ENCODE measurements at regions not wholly inside any gene's neighbourhood (a gene's known extent, or its start where the extent isn't known, plus 50 kb on each side); places are given as distances from the start of the nearest gene placed in this dataset.
A peak's percentile ranks its signal among the peaks of the same experiment; 100 is the strongest.

DNA sequence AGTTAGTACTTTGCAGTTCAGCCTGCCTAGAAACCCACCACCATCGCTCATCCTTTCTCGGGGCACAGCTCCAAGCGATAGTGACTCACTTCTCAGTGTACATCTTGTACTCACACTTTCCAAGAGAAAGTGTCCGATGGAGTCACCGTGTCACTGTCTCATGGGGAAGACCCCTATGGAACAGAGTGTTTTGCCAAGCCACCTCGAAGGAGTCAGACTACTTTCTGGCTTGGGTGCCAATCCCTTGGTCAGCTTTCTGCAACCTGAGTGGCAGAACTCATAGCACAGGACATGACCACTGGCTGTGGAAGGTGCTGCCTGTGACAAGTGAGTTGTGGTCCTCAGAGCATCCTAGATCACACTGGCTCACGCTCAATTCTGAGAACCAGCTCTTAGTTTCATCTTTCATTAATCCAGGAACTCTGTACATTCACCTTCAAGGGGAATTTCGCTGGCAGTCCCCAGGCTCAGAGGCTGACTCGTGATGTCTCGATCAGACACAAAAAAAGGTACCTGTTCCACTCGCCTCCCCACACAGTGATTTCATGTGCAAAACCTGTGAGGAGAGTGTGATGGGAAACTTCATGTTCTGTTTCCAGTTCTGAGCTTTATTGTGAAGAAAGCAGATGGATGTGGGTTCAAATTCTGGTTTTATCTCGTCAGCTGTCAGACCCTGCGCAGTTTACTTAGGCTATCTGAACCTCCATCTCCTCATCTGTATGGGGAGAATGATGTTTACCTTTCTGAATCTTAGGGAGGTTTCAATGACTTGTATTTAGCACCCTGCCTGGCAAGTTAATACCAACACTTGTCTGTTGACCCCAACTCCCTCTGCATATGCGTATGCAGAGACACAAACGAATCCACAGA, 127.3 kb upstream of the CCND2 start:
- Mint-ChIP-seq H3K4me3 (no peak overlapping the region), H3K27ac (no peak overlapping the region), H3K9me3 (peaks cover 10% of the 10 kb centered on the region), H3K27me3 (ENCODE audit: low read depth) (peaks cover 6% of the 10 kb centered on the region), H3K36me3 (ENCODE audit: low read depth) (no peaks in the 10 kb centered on the region), H3K4me1 (peaks cover 5% of the 10 kb centered on the region)
- TF ChIP-seq, protein P1, sequence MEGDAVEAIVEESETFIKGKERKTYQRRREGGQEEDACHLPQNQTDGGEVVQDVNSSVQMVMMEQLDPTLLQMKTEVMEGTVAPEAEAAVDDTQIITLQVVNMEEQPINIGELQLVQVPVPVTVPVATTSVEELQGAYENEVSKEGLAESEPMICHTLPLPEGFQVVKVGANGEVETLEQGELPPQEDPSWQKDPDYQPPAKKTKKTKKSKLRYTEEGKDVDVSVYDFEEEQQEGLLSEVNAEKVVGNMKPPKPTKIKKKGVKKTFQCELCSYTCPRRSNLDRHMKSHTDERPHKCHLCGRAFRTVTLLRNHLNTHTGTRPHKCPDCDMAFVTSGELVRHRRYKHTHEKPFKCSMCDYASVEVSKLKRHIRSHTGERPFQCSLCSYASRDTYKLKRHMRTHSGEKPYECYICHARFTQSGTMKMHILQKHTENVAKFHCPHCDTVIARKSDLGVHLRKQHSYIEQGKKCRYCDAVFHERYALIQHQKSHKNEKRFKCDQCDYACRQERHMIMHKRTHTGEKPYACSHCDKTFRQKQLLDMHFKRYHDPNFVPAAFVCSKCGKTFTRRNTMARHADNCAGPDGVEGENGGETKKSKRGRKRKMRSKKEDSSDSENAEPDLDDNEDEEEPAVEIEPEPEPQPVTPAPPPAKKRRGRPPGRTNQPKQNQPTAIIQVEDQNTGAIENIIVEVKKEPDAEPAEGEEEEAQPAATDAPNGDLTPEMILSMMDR (IDR thresholded peaks at IDR 0.05; ENCODE audit: unreplicated experiment in 3 of 3), result no peak

DNA sequence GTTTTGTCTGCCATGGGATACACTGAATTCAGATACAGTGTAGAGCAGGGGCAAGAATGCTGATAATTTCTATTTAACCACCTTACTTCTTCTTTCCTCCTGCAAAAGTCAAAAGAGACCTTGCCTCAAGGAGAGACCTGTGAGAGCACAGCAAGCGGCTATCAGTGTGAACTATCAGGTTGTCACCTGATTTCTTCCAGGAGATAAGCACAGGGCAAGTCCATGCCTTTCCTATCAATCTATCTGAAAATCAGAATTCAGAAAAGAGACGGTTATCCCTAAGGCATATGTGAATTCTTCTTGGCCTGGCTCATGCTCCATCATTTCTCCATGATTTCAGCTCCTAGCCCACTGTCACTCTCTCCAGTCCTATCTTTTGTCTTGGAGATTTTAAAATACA, 128.9 kb upstream of the CCND2 start:
- TF ChIP-seq, protein P1 (IDR thresholded peaks at IDR 0.05; ENCODE audit: unreplicated experiment in 3 of 3), result no peak

DNA sequence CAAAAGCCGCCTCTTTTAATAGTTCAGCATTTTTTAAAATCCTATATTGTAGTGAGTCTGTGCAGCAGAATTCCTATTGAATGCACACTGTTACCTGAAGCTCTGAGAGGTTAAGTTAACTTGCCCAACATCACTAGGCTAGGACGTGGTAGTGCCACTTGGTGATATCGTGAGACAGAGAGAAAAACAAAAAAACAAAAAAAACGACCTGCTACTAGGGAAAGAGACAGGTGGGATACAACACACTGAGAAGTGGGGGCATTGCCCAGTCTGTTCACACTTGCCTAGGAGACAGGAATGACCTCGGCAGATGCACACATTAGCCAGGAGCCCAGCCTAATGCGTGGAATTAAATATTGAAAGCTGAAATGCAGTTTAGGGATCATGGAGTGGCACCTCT, 129.7 kb upstream of the CCND2 start:
- Mint-ChIP-seq H3K27ac (no peak overlapping the region), H3K27me3 (ENCODE audit: low read depth) (peaks cover 12% of the 10 kb centered on the region), H3K4me1 (peaks cover 19% of the 10 kb centered on the region), H3K36me3 (ENCODE audit: low read depth) (no peaks in the 10 kb centered on the region), H3K9me3 (peaks cover 7% of the 10 kb centered on the region), H3K4me3 (no peak overlapping the region)
- TF ChIP-seq, protein P1 (IDR thresholded peaks at IDR 0.05; ENCODE audit: unreplicated experiment in 3 of 3), result no peak

More for the DNA sequence above, 128.9 kb upstream of the CCND2 start:
- Mint-ChIP-seq H3K4me3 (no peak overlapping the region), H3K9me3 (peaks cover 7% of the 10 kb centered on the region), H3K27me3 (ENCODE audit: low read depth) (peaks cover 6% of the 10 kb centered on the region), H3K36me3 (ENCODE audit: low read depth) (no peaks in the 10 kb centered on the region), H3K27ac (no peak overlapping the region), H3K4me1 (peaks cover 14% of the 10 kb centered on the region)

DNA sequence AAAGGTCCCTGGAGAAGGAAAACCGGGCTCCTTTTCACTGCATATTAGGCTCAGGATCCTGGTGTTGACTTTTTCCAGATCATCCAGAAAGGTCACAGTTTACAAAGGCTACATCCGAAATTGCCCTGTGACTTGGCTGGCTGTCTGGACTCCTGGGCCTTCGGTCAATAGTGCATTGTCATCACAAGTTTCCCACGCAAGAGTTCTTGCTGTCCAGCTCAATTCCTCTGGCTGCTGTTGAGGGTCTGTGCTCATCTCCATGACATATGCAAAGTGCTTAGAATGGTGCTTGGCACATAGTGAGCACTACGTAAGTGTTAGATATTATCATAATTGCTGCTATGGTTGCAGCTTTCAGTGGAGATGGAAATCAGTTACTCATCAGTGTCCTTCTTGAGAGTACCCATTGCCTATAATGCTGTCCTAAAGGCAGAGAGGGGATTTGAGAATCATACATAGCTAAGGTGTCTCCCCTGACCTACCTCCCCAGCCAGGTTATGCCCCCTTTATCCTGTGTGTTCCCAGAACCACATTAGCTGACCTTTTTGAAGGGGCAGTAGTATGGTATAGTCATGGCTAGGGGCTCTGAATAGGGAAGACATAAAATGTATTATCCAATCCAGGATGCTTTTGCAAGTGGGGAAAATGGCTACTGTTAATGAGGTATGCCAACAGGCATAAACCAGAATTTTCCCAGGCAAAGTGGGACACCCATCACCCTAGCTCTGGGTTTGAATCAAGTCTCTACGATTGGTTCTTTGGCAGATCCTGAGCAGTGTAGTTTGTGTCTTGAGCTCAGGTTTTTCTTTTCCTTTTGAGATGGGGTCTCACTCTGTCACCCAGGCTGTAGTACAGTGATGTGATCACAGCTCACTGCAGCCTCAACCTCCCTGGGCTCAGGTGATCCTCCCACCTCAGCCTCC, 132.0 kb upstream of the CCND2 start:
- no peaks in the 10 kb centered on the region for H3K36me3 Mint-ChIP-seq (ENCODE audit: low read depth)
- TF ChIP-seq, protein P1 (IDR thresholded peaks at IDR 0.05; ENCODE audit: unreplicated experiment in 3 of 3), result no peak
- peaks cover 29% of the 10 kb centered on the region for H3K4me1 Mint-ChIP-seq
- peaks cover 7% of the 10 kb centered on the region for H3K9me3 Mint-ChIP-seq
- peak overlapping the region in 1 of 3 experiments; percentile 40 for H3K27ac Mint-ChIP-seq
- peaks cover 15% of the 10 kb centered on the region for H3K27me3 Mint-ChIP-seq (ENCODE audit: low read depth)
- no peak overlapping the region for H3K4me3 Mint-ChIP-seq

DNA sequence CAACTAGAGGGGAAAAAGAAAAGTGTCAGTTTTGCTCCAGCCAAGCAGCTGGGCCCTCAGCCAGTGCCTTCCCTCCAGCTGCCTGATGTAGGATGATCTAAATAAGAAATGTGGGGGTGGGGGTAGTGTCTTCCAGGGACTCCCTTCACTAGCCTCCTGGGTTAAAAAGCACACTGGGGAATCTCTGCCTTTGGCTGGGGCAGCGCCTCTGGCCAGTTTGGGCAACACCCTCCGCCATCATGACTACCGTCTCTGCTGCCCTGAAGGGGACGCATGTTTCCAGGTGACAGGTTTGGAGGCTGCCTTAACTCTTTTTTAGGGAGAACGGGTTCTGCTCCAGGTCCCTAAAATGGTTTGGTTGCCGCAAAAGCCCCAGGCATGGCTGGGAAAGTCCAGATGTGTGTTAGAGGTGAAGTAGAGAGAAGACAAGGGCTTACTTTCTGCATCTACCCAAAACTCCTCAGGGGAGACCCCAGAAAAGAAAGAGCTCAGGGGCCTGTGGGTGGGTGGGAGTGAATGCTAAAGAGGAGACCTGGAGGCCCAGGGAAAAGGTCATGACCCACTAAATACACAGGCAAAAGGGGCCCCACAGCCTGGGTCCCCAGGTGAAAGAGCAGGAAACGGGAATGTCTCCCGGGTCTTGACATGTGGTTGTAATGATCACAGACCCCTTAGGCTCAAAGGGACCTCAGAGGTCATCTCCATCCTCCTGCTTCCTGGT, 132.8 kb upstream of the CCND2 start:
- peaks cover 7% of the 10 kb centered on the region for H3K9me3 Mint-ChIP-seq
- H3K27ac Mint-ChIP-seq, result peak overlapping the region; percentile 34 to 80 (median 56)
- peaks cover 12% of the 10 kb centered on the region for H3K27me3 Mint-ChIP-seq (ENCODE audit: low read depth)
- H3K4me3 Mint-ChIP-seq, result no peak overlapping the region
- no peaks in the 10 kb centered on the region for H3K36me3 Mint-ChIP-seq (ENCODE audit: low read depth)
- TF ChIP-seq, protein P1 (IDR thresholded peaks at IDR 0.05; ENCODE audit: unreplicated experiment in 3 of 3), result no peak
- H3K4me1 Mint-ChIP-seq, result peaks cover 37% of the 10 kb centered on the region
